A549 (cell line): ENCODE measurements at regions not wholly inside any gene's neighbourhood (a gene's known extent, or its start where the extent isn't known, plus 50 kb on each side); places are given as distances from the start of the nearest gene placed in this dataset.

Source experiments
- CEBPB ChIP-seq, 2 experiments: fragments of >200 bp in 1 of 2; sonication (Bioruptor Twin) in 1 of 2; formaldehyde crosslinking in 1 of 2; IDR thresholded peaks; 2 replicates each; pipeline ENCODE4 v1.6.1; 2012 to 2016
- CHD2 ChIP-seq: fragments of 150-350 bp; IDR thresholded peaks from 2 replicates; pipeline ENCODE4 v1.6.1; 2014; ENCODE audit warnings: low read length; ENCODE audit not compliant: partially characterized antibody
- ELK1 ChIP-seq: fragments of 150-350 bp; IDR thresholded peaks from 2 replicates; pipeline ENCODE4 v1.6.1; 2014; ENCODE audit warnings: low read depth, mild to moderate bottlenecking, low read length
- EP300 ChIP-seq, 2 experiments: fragments of >200 bp; sonication (Bioruptor Twin); formaldehyde crosslinking; IDR thresholded peaks; 2 replicates in 1 of 2; 3 replicates in 1 of 2; pipeline ENCODE4 v1.6.1; 2016 to 2017
- MYC ChIP-seq: IDR thresholded peaks from 2 replicates; pipeline ENCODE4 v1.6.1; 2012; ENCODE audit warnings: mild to moderate bottlenecking, inconsistent platforms, low read length, improper control_type of control experiment, borderline replicate concordance
- POLR2A ChIP-seq: IDR thresholded peaks from 2 replicates; pipeline ENCODE4 v1.6.1; 2012; ENCODE audit warnings: mild to moderate bottlenecking, low read length
- RARB ChIP-seq: fragments of 250-450 bp; sonication (Bioruptor Pico); IDR thresholded peaks from 2 replicates; pipeline ENCODE4 v1.8.0; 2021; ENCODE audit warnings: mild to moderate bottlenecking, moderate library complexity
- REST ChIP-seq: fragments of 200-600 bp; sonication (generic); IDR thresholded peaks from 2 replicates; pipeline ENCODE4 v1.6.1; 2016; ENCODE audit warnings: antibody characterized with exemption, mild to moderate bottlenecking, moderate library complexity
- SMC3 ChIP-seq: fragments of >200 bp; sonication (Bioruptor Twin); formaldehyde crosslinking; IDR thresholded peaks from 3 replicates; pipeline ENCODE4 v1.6.1; 2018; ENCODE audit warnings: inconsistent platforms
- TF ChIP-seq, protein P1 (sequence below): fragments of >200 bp; sonication (Bioruptor Twin); formaldehyde crosslinking; IDR thresholded peaks from 3 replicates; pipeline ENCODE4 v1.5.1; 2016
- TF ChIP-seq, protein P2 (sequence below): IDR thresholded peaks from 2 replicates; pipeline ENCODE4 v1.6.1; 2012
- TF ChIP-seq, protein P3 (sequence below): IDR thresholded peaks from 2 replicates; pipeline ENCODE4 v1.6.1; 2012; ENCODE audit warnings: low read depth, borderline replicate concordance

DNA sequence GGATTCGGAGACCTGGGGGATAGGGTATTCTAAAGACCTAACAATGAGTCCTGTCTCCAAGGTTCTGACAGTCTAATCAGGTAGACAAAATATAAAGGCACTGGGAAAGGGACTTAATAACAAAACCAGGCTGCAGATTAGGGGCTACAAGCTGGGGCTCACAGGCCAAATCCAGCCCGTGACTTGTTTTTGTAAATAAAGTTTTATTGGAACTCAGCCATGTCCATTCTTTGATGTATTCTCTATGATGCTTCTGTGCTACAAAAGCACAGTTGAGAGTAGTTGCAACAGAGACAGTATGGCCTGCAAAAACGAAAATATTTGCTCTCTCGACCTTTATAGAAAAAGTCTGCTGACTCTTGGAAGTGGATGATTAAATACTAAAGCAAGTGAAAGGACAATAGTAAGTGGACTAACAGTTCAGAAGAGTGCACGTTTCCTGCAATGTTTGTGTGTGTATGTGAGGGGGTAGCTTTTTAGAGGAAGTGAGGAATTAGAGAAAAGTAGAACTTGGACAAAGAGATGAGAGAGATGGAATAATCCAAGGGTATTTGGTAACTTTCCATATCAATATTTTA, 115.4 kb upstream of the ZFHX3 start:
- TF ChIP-seq, protein P1, sequence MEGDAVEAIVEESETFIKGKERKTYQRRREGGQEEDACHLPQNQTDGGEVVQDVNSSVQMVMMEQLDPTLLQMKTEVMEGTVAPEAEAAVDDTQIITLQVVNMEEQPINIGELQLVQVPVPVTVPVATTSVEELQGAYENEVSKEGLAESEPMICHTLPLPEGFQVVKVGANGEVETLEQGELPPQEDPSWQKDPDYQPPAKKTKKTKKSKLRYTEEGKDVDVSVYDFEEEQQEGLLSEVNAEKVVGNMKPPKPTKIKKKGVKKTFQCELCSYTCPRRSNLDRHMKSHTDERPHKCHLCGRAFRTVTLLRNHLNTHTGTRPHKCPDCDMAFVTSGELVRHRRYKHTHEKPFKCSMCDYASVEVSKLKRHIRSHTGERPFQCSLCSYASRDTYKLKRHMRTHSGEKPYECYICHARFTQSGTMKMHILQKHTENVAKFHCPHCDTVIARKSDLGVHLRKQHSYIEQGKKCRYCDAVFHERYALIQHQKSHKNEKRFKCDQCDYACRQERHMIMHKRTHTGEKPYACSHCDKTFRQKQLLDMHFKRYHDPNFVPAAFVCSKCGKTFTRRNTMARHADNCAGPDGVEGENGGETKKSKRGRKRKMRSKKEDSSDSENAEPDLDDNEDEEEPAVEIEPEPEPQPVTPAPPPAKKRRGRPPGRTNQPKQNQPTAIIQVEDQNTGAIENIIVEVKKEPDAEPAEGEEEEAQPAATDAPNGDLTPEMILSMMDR = no peak
- TF ChIP-seq EP300 (IDR thresholded peaks at IDR 0.05) = no peak
- no peak for TF ChIP-seq CHD2
- TF ChIP-seq CEBPB (IDR thresholded peaks at IDR 0.05) = no peak
- no peak for TF ChIP-seq ELK1
- TF ChIP-seq POLR2A = no peak
- no peak for TF ChIP-seq SMC3
- TF ChIP-seq, protein P2, sequence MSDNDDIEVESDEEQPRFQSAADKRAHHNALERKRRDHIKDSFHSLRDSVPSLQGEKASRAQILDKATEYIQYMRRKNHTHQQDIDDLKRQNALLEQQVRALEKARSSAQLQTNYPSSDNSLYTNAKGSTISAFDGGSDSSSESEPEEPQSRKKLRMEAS = no peak
- TF ChIP-seq, protein P3, sequence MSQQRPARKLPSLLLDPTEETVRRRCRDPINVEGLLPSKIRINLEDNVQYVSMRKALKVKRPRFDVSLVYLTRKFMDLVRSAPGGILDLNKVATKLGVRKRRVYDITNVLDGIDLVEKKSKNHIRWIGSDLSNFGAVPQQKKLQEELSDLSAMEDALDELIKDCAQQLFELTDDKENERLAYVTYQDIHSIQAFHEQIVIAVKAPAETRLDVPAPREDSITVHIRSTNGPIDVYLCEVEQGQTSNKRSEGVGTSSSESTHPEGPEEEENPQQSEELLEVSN = no peak
- TF ChIP-seq RARB (CRISPR knock-in tag) = no peak
- no peak for TF ChIP-seq REST
- TF ChIP-seq MYC = no peak
